ENCODE measurements at regions not wholly inside any gene's neighbourhood (a gene's known extent, or its start where the extent isn't known, plus 50 kb on each side); places are given as distances from the start of the nearest gene placed in this dataset.

- TF ChIP-seq CTCF (conservative IDR thresholded peaks at IDR 0.05; ENCODE audit: low read depth, low read length) (no peak), EZH2 (IDR thresholded peaks at IDR 0.05; ENCODE audit: borderline replicate concordance, low read depth, low read length, poor library complexity, severe bottlenecking) (no peak)
Observed at GRCh38 chr20:56851552-56851951, 222.4 kb downstream of the TFAP2C start.
